GM06990 (cell line): ENCODE measurements at regions not wholly inside any gene's neighbourhood (a gene's known extent, or its start where the extent isn't known, plus 50 kb on each side); places are given as distances from the start of the nearest gene placed in this dataset.

ENCODE experiments used
- DNase-seq: peaks from one replicate; pipeline ENCODE4 v3.0.0-alpha.2; 2011; ENCODE audit not compliant: insufficient read length; ENCODE audit errors: extremely low read depth
- H3K27me3 ChIP-seq: replicated peaks from 2 replicates; pipeline ENCODE4 v1.6.0; 2011; ENCODE audit warnings: low read length; ENCODE audit not compliant: control insufficient read depth, insufficient read depth
- H3K36me3 ChIP-seq: 2 replicates; pipeline ENCODE4 v1.5.1; 2011; ENCODE audit warnings: low read length; ENCODE audit not compliant: control insufficient read depth, insufficient read depth
- H3K4me3 ChIP-seq: replicated peaks from 2 replicates; pipeline ENCODE4 v1.5.1; 2011; ENCODE audit warnings: low read depth, mild to moderate bottlenecking, control low read depth, low read length
- TF ChIP-seq, protein P1 (sequence below): IDR thresholded peaks from 2 replicates; pipeline ENCODE4 v1.5.1; 2011; ENCODE audit warnings: low read length, control low read depth, mild to moderate bottlenecking, inconsistent platforms; ENCODE audit not compliant: insufficient read depth, poor library complexity, severe bottlenecking

DNA sequence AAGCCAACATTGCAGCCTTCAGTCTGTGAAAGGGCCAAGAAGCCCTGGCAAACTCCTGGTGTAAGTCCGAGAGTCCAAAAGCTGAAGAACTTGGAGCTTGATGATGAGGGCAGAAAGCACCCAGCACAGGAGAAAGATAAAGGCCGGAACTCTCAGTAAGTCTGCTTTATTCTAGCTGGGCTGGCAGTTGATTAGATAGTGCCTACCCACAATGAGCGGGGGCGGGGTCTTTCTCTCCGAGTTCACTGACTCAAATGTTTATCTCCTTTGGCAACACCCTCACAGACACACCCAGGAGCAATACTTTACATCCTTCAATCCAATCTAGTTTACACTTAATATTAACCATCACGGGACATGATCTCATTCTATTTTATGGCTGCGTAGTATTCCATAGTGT, 1317.1 kb downstream of the SLITRK1 start:
- no peaks in the 10 kb centered on the region for H3K36me3 ChIP-seq
- H3K27me3 ChIP-seq: no peaks in the 10 kb centered on the region
- H3K4me3 ChIP-seq: no peak overlapping the region
- no peak for DNase-seq
- TF ChIP-seq, protein P1, sequence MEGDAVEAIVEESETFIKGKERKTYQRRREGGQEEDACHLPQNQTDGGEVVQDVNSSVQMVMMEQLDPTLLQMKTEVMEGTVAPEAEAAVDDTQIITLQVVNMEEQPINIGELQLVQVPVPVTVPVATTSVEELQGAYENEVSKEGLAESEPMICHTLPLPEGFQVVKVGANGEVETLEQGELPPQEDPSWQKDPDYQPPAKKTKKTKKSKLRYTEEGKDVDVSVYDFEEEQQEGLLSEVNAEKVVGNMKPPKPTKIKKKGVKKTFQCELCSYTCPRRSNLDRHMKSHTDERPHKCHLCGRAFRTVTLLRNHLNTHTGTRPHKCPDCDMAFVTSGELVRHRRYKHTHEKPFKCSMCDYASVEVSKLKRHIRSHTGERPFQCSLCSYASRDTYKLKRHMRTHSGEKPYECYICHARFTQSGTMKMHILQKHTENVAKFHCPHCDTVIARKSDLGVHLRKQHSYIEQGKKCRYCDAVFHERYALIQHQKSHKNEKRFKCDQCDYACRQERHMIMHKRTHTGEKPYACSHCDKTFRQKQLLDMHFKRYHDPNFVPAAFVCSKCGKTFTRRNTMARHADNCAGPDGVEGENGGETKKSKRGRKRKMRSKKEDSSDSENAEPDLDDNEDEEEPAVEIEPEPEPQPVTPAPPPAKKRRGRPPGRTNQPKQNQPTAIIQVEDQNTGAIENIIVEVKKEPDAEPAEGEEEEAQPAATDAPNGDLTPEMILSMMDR: no peak

DNA sequence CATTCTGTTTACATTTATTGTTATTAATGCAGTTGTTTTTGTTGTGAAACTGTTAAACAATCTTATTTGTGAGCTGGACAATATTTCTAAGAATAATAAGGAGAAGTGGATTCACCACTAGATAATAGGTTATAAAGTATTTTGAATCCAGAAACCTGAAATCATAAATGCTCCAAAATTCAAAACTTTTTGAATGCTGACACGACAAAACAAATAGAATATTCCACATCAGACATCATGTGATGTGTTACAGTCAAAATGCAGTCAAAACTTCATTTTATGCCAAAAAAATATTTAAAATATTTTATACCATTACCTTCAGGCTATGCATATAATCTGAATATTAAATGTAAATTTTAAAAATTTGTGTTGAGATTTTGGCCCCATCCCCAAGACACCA, 1321.4 kb downstream of the SLITRK1 start:
- DNase-seq: no peak
- no peaks in the 10 kb centered on the region for H3K27me3 ChIP-seq
- H3K36me3 ChIP-seq: no peaks in the 10 kb centered on the region
- TF ChIP-seq, protein P1: no peak
- no peak overlapping the region for H3K4me3 ChIP-seq

DNA sequence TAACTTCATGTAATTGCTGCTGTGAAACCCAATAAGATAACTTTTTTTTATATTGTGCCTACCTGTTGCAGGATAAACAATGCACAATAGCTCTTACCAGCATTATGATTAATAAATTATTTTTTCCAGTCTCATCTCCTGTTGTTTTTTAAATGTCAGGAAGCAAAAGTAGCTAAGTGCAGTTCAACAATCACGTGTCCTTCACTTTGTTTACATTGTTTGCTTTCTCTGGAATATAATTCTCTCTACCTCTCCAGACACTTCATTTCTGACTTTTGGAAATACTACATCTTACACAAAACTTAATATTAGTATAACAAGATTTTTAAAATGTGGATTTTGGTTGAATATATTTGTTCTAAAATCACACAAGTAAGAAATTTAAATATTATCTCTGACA, 1359.4 kb downstream of the SLITRK1 start:
- DNase-seq: no peak
- H3K36me3 ChIP-seq: no peaks in the 10 kb centered on the region
- no peak overlapping the region for H3K4me3 ChIP-seq
- TF ChIP-seq, protein P1: no peak
- no peaks in the 10 kb centered on the region for H3K27me3 ChIP-seq

DNA sequence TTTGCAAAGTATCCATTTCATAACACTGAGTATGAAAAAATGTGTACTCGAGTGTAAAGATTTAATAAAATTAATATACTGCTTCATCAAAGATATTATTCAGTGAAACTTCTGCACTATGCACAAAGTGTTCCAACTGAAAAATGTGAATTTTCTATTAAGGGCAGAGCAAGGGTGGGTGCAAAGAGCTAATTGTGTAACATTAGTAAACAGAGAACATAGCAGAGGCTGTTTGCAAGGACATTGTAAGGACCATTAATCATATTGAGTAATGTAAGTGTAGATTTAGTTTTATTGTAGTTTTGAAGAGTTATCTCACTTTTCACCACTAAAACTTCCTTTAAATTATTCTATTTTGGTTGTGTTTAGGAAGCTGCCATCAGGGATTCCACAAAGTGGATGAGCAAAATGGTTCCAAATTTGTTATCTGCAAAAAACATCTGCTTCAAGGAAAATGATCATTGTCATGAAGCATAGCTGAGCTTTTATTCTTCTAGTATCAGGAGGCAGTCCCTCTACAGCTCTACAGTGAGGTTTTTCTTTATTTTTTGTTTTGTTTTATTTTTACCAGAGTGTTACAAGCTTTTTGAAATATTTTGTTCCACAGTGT, 1375.4 kb downstream of the SLITRK1 start:
- no peaks in the 10 kb centered on the region for H3K27me3 ChIP-seq
- H3K4me3 ChIP-seq: no peak overlapping the region
- TF ChIP-seq, protein P1: no peak
- DNase-seq: no peak
- H3K36me3 ChIP-seq: no peaks in the 10 kb centered on the region

DNA sequence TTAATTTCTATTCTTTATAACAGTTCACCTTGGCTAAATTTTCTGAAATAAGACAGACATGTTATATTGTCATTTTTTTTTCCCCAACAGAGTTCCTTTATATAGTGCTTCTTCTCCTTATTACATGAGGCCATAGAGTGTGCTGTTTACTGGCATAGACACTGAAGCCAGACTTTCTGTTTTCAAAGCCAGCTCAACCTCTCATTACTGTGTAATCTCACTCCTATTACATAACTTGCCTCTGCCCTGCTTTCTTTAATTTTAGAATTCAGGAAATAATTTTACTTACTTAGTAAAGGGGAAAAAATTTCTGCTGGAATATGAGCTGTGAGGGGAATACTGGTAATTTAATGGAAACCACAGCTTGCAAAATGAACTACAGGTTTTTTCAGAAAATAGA, 1380.4 kb downstream of the SLITRK1 start:
- Histone ChIP-seq H3K27me3 (no peaks in the 10 kb centered on the region), H3K4me3 (no peak overlapping the region), H3K36me3 (no peaks in the 10 kb centered on the region)
- DNase-seq: no peak
- TF ChIP-seq, protein P1: no peak

DNA sequence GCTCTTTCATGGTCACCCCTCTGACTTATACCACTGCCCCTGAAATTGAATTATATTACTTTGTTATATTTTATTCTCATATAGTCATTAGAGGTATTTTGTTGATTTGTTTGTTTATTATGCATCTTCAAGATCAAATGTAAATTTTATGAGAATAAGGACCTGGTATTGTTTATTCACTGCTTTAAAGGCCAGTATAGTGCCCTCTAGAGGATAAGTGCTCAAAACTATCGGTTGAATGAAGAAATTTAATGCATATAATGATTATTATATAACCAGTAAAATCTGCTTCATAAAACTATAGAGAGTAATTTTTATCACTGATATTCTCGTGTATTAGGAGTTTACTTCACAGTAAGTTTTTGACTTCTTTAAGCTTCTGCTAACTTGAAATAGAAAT, 1401.9 kb downstream of the SLITRK1 start:
- Histone ChIP-seq H3K4me3 (no peak overlapping the region), H3K36me3 (no peaks in the 10 kb centered on the region), H3K27me3 (no peaks in the 10 kb centered on the region)
- no peak for DNase-seq
- TF ChIP-seq, protein P1: no peak
